Prostate gland (tissue), 2 donors: ENCODE measurements at regions not wholly inside any gene's neighbourhood (a gene's known extent, or its start where the extent isn't known, plus 50 kb on each side); places are given as distances from the start of the nearest gene placed in this dataset.

ENCODE experiments used
- DNase-seq: peaks from one replicate; pipeline ENCODE4 v3.0.0-alpha.2; 2019; ENCODE audit warnings: low spot score
- H3K27ac ChIP-seq, 2 donors: fragments of 200-600 bp; sonication (generic); 2 replicates each; pipeline ENCODE4 v1.5.1; 2017 to 2019
- H3K27me3 ChIP-seq: fragments of 200-600 bp; sonication (generic); replicated peaks from 2 replicates; pipeline ENCODE4 v1.5.1; 2019; ENCODE audit not compliant: insufficient read depth
- H3K36me3 ChIP-seq, 2 donors: fragments of 200-600 bp; sonication (generic); 1 replicate in 1 of 2; 2 replicates in 1 of 2; pipeline versions ENCODE4 v1.5.1 to v1.8.1; 2017 to 2019
- H3K4me1 ChIP-seq: fragments of 200-600 bp; sonication (generic); replicated peaks from 2 replicates; pipeline ENCODE4 v1.5.1; 2019
- H3K4me3 ChIP-seq, 2 donors: fragments of 200-600 bp; sonication (generic); 2 replicates each; pipeline ENCODE4 v1.5.1; 2017 to 2019
- H3K9me3 ChIP-seq: fragments of 200-600 bp; sonication (generic); 2 replicates; pipeline ENCODE4 v1.5.1; 2017
- CTCF ChIP-seq, 4 experiments: fragments of 200-600 bp in 2 of 4; fragments of 450-650 bp in 2 of 4; sonication (generic) in 2 of 4; IDR thresholded peaks; 1 replicate in 3 of 4; 2 replicates in 1 of 4; pipeline ENCODE4 v1.5.1; 2016 to 2019; ENCODE audit warnings: antibody characterized with exemption in 4 of 4, mild to moderate bottlenecking in 2 of 4, moderate library complexity in 2 of 4
- POLR2A ChIP-seq: fragments of 450-650 bp; IDR thresholded peaks from one replicate; pipeline ENCODE4 v1.6.1; 2016; ENCODE audit warnings: antibody characterized with exemption, mild to moderate bottlenecking
- POLR2AphosphoS5 ChIP-seq: sonication (generic); formaldehyde crosslinking; IDR thresholded peaks from one replicate; pipeline ENCODE4 v1.6.1; 2017; ENCODE audit warnings: antibody characterized with exemption
- WGBS: methylation state at CpG from one replicate; pipeline ENCODE4 v1.1.5; 2018; 5-methylcytosine and 5-hydroxymethylcytosine counted together
- intact Hi-C: fragments of 100-400 bp; cut with DNase I; formaldehyde crosslinking; loops from one replicate; pipeline ENCODE4 v1.14.2; 2022

GRCh38 chr10:57799625-57800024 lies 468.1 kb downstream of the IPMK start:
- H3K9me3 ChIP-seq = no peaks in the 10 kb centered on the region
- WGBS = 74% methylated on average over 3 of the region's 3 CpGs
- intact Hi-C loops = no loop called here
- no peak for TF ChIP-seq POLR2AphosphoS5
- TF ChIP-seq CTCF (IDR thresholded peaks at IDR 0.05) = no peak
- no peak for TF ChIP-seq POLR2A
- no peaks in the 10 kb centered on the region for H3K36me3 ChIP-seq
- H3K27me3 ChIP-seq = no peaks in the 10 kb centered on the region
- DNase-seq = no peak
- H3K4me3 ChIP-seq = no peak overlapping the region
- H3K27ac ChIP-seq = no peak overlapping the region
- H3K4me1 ChIP-seq = no peaks in the 10 kb centered on the region

GRCh38 chr10:57798830-57799229 lies 468.9 kb downstream of the IPMK start:
- Histone ChIP-seq H3K27me3 (no peaks in the 10 kb centered on the region), H3K4me1 (no peaks in the 10 kb centered on the region), H3K27ac (no peak overlapping the region), H3K4me3 (no peak overlapping the region), H3K36me3 (no peaks in the 10 kb centered on the region), H3K9me3 (no peaks in the 10 kb centered on the region)
- DNase-seq = no peak
- intact Hi-C loops = no loop called here
- WGBS = 25% methylated on average over 3 of the region's 3 CpGs
- TF ChIP-seq CTCF (IDR thresholded peaks at IDR 0.05) (no peak), POLR2AphosphoS5 (no peak), POLR2A (no peak)

GRCh38 chr10:57791546-57791945 lies 476.1 kb downstream of the IPMK start:
- H3K9me3 ChIP-seq = no peaks in the 10 kb centered on the region
- no peaks in the 10 kb centered on the region for H3K4me1 ChIP-seq
- no peaks in the 10 kb centered on the region for H3K27me3 ChIP-seq
- no peak for DNase-seq
- H3K36me3 ChIP-seq = no peaks in the 10 kb centered on the region
- TF ChIP-seq POLR2AphosphoS5 (no peak), POLR2A (no peak), CTCF (IDR thresholded peaks at IDR 0.05) (no peak)
- intact Hi-C loops = no loop called here
- H3K4me3 ChIP-seq = no peak overlapping the region
- 66% methylated on average over 1 of the region's 1 CpG for WGBS
- no peak overlapping the region for H3K27ac ChIP-seq

- H3K9me3 ChIP-seq = no peaks in the 10 kb centered on the region
- DNase-seq = no peak
- H3K4me3 ChIP-seq = no peak overlapping the region
- H3K27ac ChIP-seq = no peak overlapping the region
- WGBS = 24% methylated on average over 1 of the region's 1 CpG
- H3K27me3 ChIP-seq = no peaks in the 10 kb centered on the region
- TF ChIP-seq POLR2A (no peak), CTCF (IDR thresholded peaks at IDR 0.05) (no peak), POLR2AphosphoS5 (no peak)
- intact Hi-C loops = no loop called here
- H3K36me3 ChIP-seq = no peaks in the 10 kb centered on the region
- no peaks in the 10 kb centered on the region for H3K4me1 ChIP-seq
These were observed 477.0 kb downstream of the IPMK start for GRCh38 chr10:57790703-57791102.

GRCh38 chr10:57788117-57788516 lies 479.6 kb downstream of the IPMK start:
- 84% methylated on average over 3 of the region's 3 CpGs for WGBS
- no peak overlapping the region for H3K4me3 ChIP-seq
- DNase-seq = no peak
- no peak overlapping the region for H3K27ac ChIP-seq
- intact Hi-C loops = no loop called here
- no peaks in the 10 kb centered on the region for H3K4me1 ChIP-seq
- H3K27me3 ChIP-seq = no peaks in the 10 kb centered on the region
- TF ChIP-seq POLR2AphosphoS5 (no peak), POLR2A (no peak), CTCF (IDR thresholded peaks at IDR 0.05) (no peak)
- H3K9me3 ChIP-seq = no peaks in the 10 kb centered on the region
- no peaks in the 10 kb centered on the region for H3K36me3 ChIP-seq
